Stomach (tissue), 8 donors: ENCODE measurements at regions not wholly inside any gene's neighbourhood (a gene's known extent, or its start where the extent isn't known, plus 50 kb on each side); places are given as distances from the start of the nearest gene placed in this dataset.
A peak's percentile ranks its signal among the peaks of the same experiment; 100 is the strongest.

Experiments used
- DNase-seq, 2 donors: peaks; one replicate each; pipeline versions ENCODE4 v3.0.0 to v3.0.0-alpha.2; 2013 to 2019
- H3K27ac ChIP-seq, 5 donors: fragments of 200-600 bp in 4 of 5; sonication (generic) in 4 of 5; one replicate each; pipeline ENCODE4 v1.5.1; 2013 to 2019; ENCODE audit warnings: mild to moderate bottlenecking in 1 of 5, moderate library complexity in 1 of 5
- H3K27me3 ChIP-seq, 3 donors: fragments of 200-600 bp; sonication (generic); one replicate each; pipeline ENCODE4 v1.5.1; 2017 to 2019; ENCODE audit warnings: mixed run types in 1 of 3
- H3K36me3 ChIP-seq, 4 donors: fragments of 200-600 bp; sonication (generic); 1 replicate in 3 of 4; 2 replicates in 1 of 4; pipeline ENCODE4 v1.5.1; 2016 to 2019
- H3K4me1 ChIP-seq, 4 donors: fragments of 200-600 bp; sonication (generic); one replicate each; pipeline ENCODE4 v1.5.1; 2016 to 2019
- H3K4me3 ChIP-seq, 4 donors: fragments of 200-600 bp; sonication (generic) in 3 of 4; one replicate each; pipeline ENCODE4 v1.5.1; 2016 to 2019; ENCODE audit warnings: mild to moderate bottlenecking in 1 of 4
- H3K9me3 ChIP-seq, 4 donors: fragments of 200-600 bp; sonication (generic); one replicate each; pipeline ENCODE4 v1.5.1; 2016 to 2019
- EP300 ChIP-seq: sonication (generic); formaldehyde crosslinking; IDR thresholded peaks from one replicate; pipeline ENCODE4 v1.6.1; 2017; ENCODE audit warnings: antibody characterized with exemption
- POLR2A ChIP-seq, 4 donors: fragments of 450-650 bp; IDR thresholded peaks; one replicate each; pipeline ENCODE4 v1.6.1; 2016; ENCODE audit warnings: antibody characterized with exemption in 4 of 4, control low read depth in 2 of 4, mild to moderate bottlenecking in 1 of 4, moderate library complexity in 1 of 4
- POLR2AphosphoS5 ChIP-seq, 3 donors: sonication (generic); formaldehyde crosslinking; IDR thresholded peaks; one replicate each; pipeline ENCODE4 v1.6.1; 2016; ENCODE audit warnings: antibody characterized with exemption in 3 of 3
- WGBS, 5 donors: extraction: QIAGEN DNeasy Blood & Tissue Kit in 3 of 5; methylation state at CpG; one replicate each; pipeline versions ENCODE4 v1.1.5 to v1.1.7; 2013 to 2018; 5-methylcytosine and 5-hydroxymethylcytosine counted together
- intact Hi-C: fragments of 100-400 bp; cut with DNase I; formaldehyde crosslinking; loops from one replicate; pipeline ENCODE4 v1.15.1; 2023; ENCODE audit warnings: low total_unique reads
- TF ChIP-seq, protein P1 (sequence below), 7 experiments: fragments of 450-650 bp in 4 of 7; fragments of 200-600 bp in 3 of 7; sonication (generic) in 3 of 7; IDR thresholded peaks; one replicate each; pipeline ENCODE4 v1.5.1; 2016 to 2019; ENCODE audit warnings: antibody characterized with exemption in 7 of 7, control low read depth in 2 of 7, mild to moderate bottlenecking in 1 of 7
- donor health status: healthy with polysubstance abuse.
- donor health status: Bipolar disorder and iron deficiency.
- donor health status: healthy.

DNA sequence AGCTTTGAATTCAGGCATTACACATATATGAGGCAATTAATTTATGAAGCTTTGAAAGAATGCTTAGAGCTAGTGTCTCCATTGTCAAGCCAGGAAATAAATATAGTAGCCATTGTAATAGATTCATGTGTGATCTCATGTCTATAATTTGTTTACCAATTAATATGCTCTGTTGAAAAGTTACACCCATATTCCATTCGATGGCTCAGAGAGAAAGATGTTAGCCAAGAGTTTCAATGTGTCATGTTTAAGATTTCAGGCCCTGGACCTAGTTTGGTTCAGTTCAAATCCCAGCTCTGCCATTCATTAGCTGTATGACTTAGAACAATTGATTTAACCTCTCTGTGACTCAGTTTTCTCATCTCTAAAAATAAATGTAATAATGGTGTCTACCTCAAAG lies 263.3 kb downstream of the SNCA start:
- 54 to 88% (median 78%) methylated on average over 1 of the region's 1 CpG for WGBS, 5 donors
- no peaks in the 10 kb centered on the region for H3K9me3 ChIP-seq
- DNase-seq = no peak
- intact Hi-C loops = no loop called here
- no peak overlapping the region for H3K4me3 ChIP-seq
- H3K27me3 ChIP-seq = no peaks in the 10 kb centered on the region
- no peak overlapping the region for H3K27ac ChIP-seq
- TF ChIP-seq POLR2A (IDR thresholded peaks at IDR 0.05) (no peak), EP300 (no peak), POLR2AphosphoS5 (IDR thresholded peaks at IDR 0.05) (no peak)
- TF ChIP-seq, protein P1, sequence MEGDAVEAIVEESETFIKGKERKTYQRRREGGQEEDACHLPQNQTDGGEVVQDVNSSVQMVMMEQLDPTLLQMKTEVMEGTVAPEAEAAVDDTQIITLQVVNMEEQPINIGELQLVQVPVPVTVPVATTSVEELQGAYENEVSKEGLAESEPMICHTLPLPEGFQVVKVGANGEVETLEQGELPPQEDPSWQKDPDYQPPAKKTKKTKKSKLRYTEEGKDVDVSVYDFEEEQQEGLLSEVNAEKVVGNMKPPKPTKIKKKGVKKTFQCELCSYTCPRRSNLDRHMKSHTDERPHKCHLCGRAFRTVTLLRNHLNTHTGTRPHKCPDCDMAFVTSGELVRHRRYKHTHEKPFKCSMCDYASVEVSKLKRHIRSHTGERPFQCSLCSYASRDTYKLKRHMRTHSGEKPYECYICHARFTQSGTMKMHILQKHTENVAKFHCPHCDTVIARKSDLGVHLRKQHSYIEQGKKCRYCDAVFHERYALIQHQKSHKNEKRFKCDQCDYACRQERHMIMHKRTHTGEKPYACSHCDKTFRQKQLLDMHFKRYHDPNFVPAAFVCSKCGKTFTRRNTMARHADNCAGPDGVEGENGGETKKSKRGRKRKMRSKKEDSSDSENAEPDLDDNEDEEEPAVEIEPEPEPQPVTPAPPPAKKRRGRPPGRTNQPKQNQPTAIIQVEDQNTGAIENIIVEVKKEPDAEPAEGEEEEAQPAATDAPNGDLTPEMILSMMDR (IDR thresholded peaks at IDR 0.05) = no peak
- H3K4me1 ChIP-seq = no peaks in the 10 kb centered on the region
- no peaks in the 10 kb centered on the region for H3K36me3 ChIP-seq

DNA sequence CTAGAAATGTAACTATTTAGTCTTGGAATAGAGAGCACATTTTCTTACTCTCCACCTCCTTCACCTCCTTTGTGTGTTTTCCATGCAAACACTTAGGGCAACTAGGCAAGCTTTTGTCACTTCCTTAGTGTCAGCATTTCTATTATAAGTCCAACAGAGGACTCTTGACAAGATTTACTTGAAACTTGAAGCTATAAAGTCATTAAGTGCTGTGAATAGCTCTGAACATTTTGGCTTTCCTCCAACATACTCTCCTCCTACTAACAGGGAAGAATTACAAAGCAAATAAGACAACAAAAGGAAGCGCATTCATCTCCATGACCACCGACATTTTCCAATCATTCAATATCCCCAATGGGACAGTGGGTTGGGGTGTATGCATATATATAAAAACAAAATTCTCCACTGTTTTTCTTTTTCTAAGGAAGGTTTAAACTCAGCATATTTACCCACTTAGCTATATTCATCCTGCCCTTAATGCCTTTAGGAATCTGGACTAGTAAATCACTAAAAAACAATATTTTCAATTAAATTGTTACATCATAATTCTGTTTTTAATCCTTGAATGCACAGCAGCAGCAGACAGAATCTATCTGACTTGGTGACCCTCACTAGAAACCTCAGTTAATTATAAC lies 264.6 kb downstream of the SNCA start:
- intact Hi-C loops = no loop called here
- DNase-seq = peak in 1 of 2 donors; percentile 62
- Histone ChIP-seq H3K27ac (no peak overlapping the region), H3K4me3 (no peak overlapping the region), H3K4me1 (no peaks in the 10 kb centered on the region), H3K36me3 (no peaks in the 10 kb centered on the region), H3K9me3 (no peaks in the 10 kb centered on the region), H3K27me3 (no peaks in the 10 kb centered on the region)
- TF ChIP-seq, protein P1 (IDR thresholded peaks at IDR 0.05) = no peak
- TF ChIP-seq POLR2AphosphoS5 (IDR thresholded peaks at IDR 0.05) (no peak), POLR2A (IDR thresholded peaks at IDR 0.05) (no peak), EP300 (no peak)
- WGBS, 5 donors = 36 to 65% (median 58%) methylated on average over 2 of the region's 2 CpGs

DNA sequence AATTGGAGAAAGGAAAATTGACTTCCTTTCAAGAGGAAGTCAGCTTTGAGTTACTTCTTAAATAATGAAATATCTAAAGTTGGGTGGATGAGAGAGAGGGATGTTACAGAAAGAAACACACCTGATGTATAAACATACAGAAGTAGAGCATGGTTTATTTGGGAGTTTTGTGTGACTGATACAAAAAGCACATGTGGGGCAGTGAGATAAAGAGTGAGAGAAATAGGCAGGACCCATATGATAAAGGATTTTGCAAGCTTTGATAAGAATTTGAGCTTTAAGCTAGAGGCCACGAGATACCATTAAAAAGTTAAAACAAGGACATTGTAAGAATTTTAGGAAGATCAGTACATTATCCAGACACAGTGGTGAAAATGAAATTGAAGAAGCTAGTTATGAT lies 263.3 kb upstream of the GPRIN3 start:
- intact Hi-C loops = no loop called here
- no peaks in the 10 kb centered on the region for H3K36me3 ChIP-seq
- H3K27ac ChIP-seq = no peak overlapping the region
- H3K9me3 ChIP-seq = no peaks in the 10 kb centered on the region
- H3K4me1 ChIP-seq = no peaks in the 10 kb centered on the region
- TF ChIP-seq POLR2AphosphoS5 (IDR thresholded peaks at IDR 0.05) = no peak
- TF ChIP-seq EP300 = no peak
- no peak for TF ChIP-seq POLR2A (IDR thresholded peaks at IDR 0.05)
- TF ChIP-seq, protein P1 (IDR thresholded peaks at IDR 0.05) = no peak
- no peaks in the 10 kb centered on the region for H3K27me3 ChIP-seq
- WGBS, 5 donors = 33 to 73% (median 65%) methylated on average over 1 of the region's 1 CpG
- no peak overlapping the region for H3K4me3 ChIP-seq
- DNase-seq = no peak

DNA sequence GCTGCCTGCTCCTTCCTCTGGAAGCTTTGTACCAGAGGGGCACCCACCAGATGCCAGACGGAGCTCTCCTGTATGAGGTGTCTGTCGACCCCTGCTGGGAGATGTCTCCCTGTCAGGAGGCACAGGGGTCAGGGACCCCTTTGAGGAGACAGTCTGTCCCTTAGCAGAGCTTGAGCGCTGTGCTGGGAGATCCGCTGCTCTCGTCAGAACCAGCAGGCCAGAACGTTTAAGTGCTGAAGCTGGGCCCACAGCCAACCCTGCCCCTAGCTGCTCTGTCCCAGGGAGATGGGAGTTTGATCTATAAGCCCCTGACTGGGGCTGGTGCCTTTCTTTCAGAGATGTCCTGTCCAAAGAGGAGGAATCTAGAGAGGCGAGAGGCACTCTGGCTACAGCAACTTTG lies 260.3 kb upstream of the GPRIN3 start:
- H3K4me1 ChIP-seq = no peaks in the 10 kb centered on the region
- intact Hi-C loops = no loop called here
- H3K4me3 ChIP-seq = no peak overlapping the region
- H3K9me3 ChIP-seq = no peaks in the 10 kb centered on the region
- DNase-seq = no peak
- TF ChIP-seq, protein P1 (IDR thresholded peaks at IDR 0.05) = no peak
- TF ChIP-seq POLR2AphosphoS5 (IDR thresholded peaks at IDR 0.05) = no peak
- no peak for TF ChIP-seq POLR2A (IDR thresholded peaks at IDR 0.05)
- TF ChIP-seq EP300 = no peak
- 62 to 90% (median 86%) methylated on average over 5 to 7 of the region's 7 CpGs for WGBS, 5 donors
- no peaks in the 10 kb centered on the region for H3K27me3 ChIP-seq
- H3K36me3 ChIP-seq = no peaks in the 10 kb centered on the region
- H3K27ac ChIP-seq = no peak overlapping the region
